ENCODE measurements at regions not wholly inside any gene's neighbourhood (a gene's known extent, or its start where the extent isn't known, plus 50 kb on each side); places are given as distances from the start of the nearest gene placed in this dataset.

DNA sequence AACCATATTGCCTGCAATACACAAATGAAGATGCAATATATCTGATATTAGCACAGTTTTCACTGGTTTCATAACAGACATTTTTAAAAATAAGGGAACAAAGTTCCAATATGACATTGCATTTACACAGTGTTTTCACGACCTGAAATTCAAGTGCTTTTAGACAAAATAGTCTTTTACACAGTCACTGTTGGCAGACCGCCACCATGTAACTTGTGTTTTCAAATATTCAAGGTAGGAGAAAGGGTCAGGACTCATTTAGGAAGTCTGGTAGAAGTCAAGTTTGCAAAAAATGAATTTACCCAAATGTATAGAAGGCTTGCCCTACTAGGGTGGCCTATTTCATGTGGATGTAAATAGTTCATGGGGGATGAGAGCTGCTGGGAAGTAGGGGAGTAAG, 98.1 kb upstream of the TAS2R1 start:
- TF ChIP-seq, protein P1, sequence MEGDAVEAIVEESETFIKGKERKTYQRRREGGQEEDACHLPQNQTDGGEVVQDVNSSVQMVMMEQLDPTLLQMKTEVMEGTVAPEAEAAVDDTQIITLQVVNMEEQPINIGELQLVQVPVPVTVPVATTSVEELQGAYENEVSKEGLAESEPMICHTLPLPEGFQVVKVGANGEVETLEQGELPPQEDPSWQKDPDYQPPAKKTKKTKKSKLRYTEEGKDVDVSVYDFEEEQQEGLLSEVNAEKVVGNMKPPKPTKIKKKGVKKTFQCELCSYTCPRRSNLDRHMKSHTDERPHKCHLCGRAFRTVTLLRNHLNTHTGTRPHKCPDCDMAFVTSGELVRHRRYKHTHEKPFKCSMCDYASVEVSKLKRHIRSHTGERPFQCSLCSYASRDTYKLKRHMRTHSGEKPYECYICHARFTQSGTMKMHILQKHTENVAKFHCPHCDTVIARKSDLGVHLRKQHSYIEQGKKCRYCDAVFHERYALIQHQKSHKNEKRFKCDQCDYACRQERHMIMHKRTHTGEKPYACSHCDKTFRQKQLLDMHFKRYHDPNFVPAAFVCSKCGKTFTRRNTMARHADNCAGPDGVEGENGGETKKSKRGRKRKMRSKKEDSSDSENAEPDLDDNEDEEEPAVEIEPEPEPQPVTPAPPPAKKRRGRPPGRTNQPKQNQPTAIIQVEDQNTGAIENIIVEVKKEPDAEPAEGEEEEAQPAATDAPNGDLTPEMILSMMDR (IDR thresholded peaks at IDR 0.05; ENCODE audit: low read depth, low read length), result no peak
- TF ChIP-seq MYC (IDR thresholded peaks at IDR 0.05; ENCODE audit: low read depth, low read length), result no peak

Data from NB4 (cell line).